Testis (tissue), 2 donors: ENCODE measurements at regions not wholly inside any gene's neighbourhood (a gene's known extent, or its start where the extent isn't known, plus 50 kb on each side); places are given as distances from the start of the nearest gene placed in this dataset.
"Not testable (repeated sequence)": the region's sequence is repeated elsewhere in the genome, so short reads cannot be mapped to it uniquely, and the experiment has no call there.

Experiments
- POLR2A ChIP-seq: fragments of 450-650 bp; IDR thresholded peaks from one replicate; pipeline ENCODE4 v1.6.1; 2017; ENCODE audit warnings: antibody characterized with exemption, mild to moderate bottlenecking, moderate library complexity
- TF ChIP-seq, protein P1 (sequence below), 3 experiments: fragments of 450-650 bp in 2 of 3; fragments of 200-600 bp in 1 of 3; sonication (generic) in 1 of 3; IDR thresholded peaks; one replicate each; pipeline ENCODE4 v1.5.1; 2016 to 2019; ENCODE audit warnings: antibody characterized with exemption in 3 of 3, mild to moderate bottlenecking in 2 of 3, moderate library complexity in 1 of 3

DNA sequence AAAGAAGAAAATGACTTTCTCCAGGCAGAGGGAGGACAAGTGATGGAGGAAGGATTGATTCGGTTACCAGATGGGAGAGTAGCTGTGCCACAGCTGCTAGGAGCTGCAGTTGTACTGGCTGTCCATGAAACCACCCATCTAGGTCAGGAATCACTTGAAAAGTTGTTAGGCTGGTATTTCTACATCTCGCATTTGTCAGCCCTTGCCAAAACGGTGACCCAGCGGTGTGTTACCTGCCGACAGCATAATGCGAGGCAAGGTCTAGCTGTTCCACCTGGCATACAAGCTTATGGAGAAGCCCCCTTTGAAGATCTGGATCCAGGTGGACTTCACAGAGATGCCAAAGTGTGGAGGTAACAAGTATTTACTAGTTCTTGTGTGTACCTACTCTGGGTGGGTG lies 238.7 kb downstream of the NAP1L3 start:
- TF ChIP-seq, protein P1, sequence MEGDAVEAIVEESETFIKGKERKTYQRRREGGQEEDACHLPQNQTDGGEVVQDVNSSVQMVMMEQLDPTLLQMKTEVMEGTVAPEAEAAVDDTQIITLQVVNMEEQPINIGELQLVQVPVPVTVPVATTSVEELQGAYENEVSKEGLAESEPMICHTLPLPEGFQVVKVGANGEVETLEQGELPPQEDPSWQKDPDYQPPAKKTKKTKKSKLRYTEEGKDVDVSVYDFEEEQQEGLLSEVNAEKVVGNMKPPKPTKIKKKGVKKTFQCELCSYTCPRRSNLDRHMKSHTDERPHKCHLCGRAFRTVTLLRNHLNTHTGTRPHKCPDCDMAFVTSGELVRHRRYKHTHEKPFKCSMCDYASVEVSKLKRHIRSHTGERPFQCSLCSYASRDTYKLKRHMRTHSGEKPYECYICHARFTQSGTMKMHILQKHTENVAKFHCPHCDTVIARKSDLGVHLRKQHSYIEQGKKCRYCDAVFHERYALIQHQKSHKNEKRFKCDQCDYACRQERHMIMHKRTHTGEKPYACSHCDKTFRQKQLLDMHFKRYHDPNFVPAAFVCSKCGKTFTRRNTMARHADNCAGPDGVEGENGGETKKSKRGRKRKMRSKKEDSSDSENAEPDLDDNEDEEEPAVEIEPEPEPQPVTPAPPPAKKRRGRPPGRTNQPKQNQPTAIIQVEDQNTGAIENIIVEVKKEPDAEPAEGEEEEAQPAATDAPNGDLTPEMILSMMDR (IDR thresholded peaks at IDR 0.05): not testable (repeated sequence)
- not testable (repeated sequence) for TF ChIP-seq POLR2A
